HEK293 (cell line): ENCODE measurements at regions not wholly inside any gene's neighbourhood (a gene's known extent, or its start where the extent isn't known, plus 50 kb on each side); places are given as distances from the start of the nearest gene placed in this dataset.

Experiments used
- CTCF ChIA-PET: fragments of 350-600 bp; formaldehyde crosslinking; extraction: SDS; loops from one replicate; lab custom pipeline; 2021; ENCODE audit warnings: antibody characterized with exemption; lab: Yijun Ruan, JAX
- POLR2A ChIA-PET: fragments of 300-600 bp; formaldehyde crosslinking; extraction: SDS; loops from one replicate; lab custom pipeline; 2020; ENCODE audit warnings: antibody characterized with exemption, inconsistent platforms; lab: Yijun Ruan, JAX
- H3K27ac ChIP-seq: fragments of 200-500 bp; sonication (Bioruptor generic); 2 replicates; pipeline ENCODE4 v1.5.1; 2014; ENCODE audit warnings: low read depth, low read length, control low read depth, inconsistent platforms; ENCODE audit errors: extremely low read depth
- H3K36me3 ChIP-seq, 2 experiments: fragments of 200-500 bp in 1 of 2; sonication (Bioruptor generic) in 1 of 2; 1 replicate in 1 of 2; 2 replicates in 1 of 2; pipeline ENCODE4 v1.5.1; 2014 to 2017; ENCODE audit warnings: inconsistent platforms in 2 of 2, low read length in 2 of 2; ENCODE audit not compliant: control insufficient read depth in 2 of 2, insufficient read depth in 1 of 2
- H3K4me1 ChIP-seq: fragments of 200-500 bp; sonication (Bioruptor generic); 2 replicates; pipeline ENCODE4 v1.5.1; 2014; ENCODE audit warnings: mild to moderate bottlenecking, low read length, inconsistent platforms; ENCODE audit not compliant: control insufficient read depth, insufficient read depth
- H3K4me3 ChIP-seq: 2 replicates; pipeline ENCODE4 v1.5.1; 2011; ENCODE audit warnings: low read depth, mild to moderate bottlenecking, control low read depth, low read length, moderate library complexity
- H3K9me3 ChIP-seq: fragments of 200-500 bp; sonication (Bioruptor generic); 2 replicates; pipeline ENCODE4 v1.5.1; 2014; ENCODE audit warnings: low read depth, low read length, inconsistent platforms; ENCODE audit not compliant: control insufficient read depth, insufficient read depth
- EGR2 ChIP-seq: fragments of 450-650 bp; formaldehyde crosslinking; IDR thresholded peaks from 2 replicates; pipeline ENCODE4 v1.5.1; 2016; ENCODE audit warnings: low read depth, missing biosample characterization, missing genetic modification characterization
- GLIS2 ChIP-seq: fragments of 450-650 bp; formaldehyde crosslinking; IDR thresholded peaks from 2 replicates; pipeline ENCODE4 v1.5.1; 2016; ENCODE audit warnings: missing biosample characterization, missing genetic modification characterization
- HOXD13 ChIP-seq: sonication (generic); formaldehyde crosslinking; IDR thresholded peaks from 2 replicates; pipeline ENCODE4 v1.8.0; 2022; ENCODE audit warnings: missing genetic modification reagents, borderline replicate concordance
- MZF1 ChIP-seq: fragments of 450-650 bp; formaldehyde crosslinking; IDR thresholded peaks from 2 replicates; pipeline ENCODE4 v1.5.1; 2017; ENCODE audit warnings: missing biosample characterization, missing genetic modification characterization, borderline replicate concordance
- PRDM1 ChIP-seq: fragments of 450-650 bp; formaldehyde crosslinking; IDR thresholded peaks from 2 replicates; pipeline ENCODE4; 2016; ENCODE audit warnings: missing biosample characterization, missing genetic modification characterization
- TCF7L2 ChIP-seq: IDR thresholded peaks from 2 replicates; pipeline ENCODE4 v1.6.1; 2011; ENCODE audit warnings: low read depth, mild to moderate bottlenecking, inconsistent platforms, low read length, moderate library complexity, borderline replicate concordance
- TRIM28 ChIP-seq: IDR thresholded peaks from 2 replicates; pipeline ENCODE4 v1.6.1; 2011; ENCODE audit warnings: low read length, control low read depth, borderline replicate concordance
- ZFHX2 ChIP-seq: fragments of 450-650 bp; formaldehyde crosslinking; conservative IDR thresholded peaks from 2 replicates; pipeline ENCODE4 v1.5.1; 2016; ENCODE audit warnings: missing biosample characterization, missing genetic modification characterization
- ZNF274 ChIP-seq, 2 experiments: fragments of 200-500 bp in 1 of 2; fragments of 450-650 bp in 1 of 2; sonication (Bioruptor generic) in 1 of 2; formaldehyde crosslinking in 1 of 2; IDR thresholded peaks; 2 replicates each; pipeline versions ENCODE4 v1.5.1 to v1.6.1; 2014 to 2016; ENCODE audit warnings: borderline replicate concordance in 1 of 2, inconsistent platforms in 1 of 2, low read length in 1 of 2, missing biosample characterization in 1 of 2, missing genetic modification characterization in 1 of 2
- ZNF302 ChIP-seq: fragments of 450-650 bp; formaldehyde crosslinking; IDR thresholded peaks from 2 replicates; pipeline ENCODE4 v1.5.1; 2016; ENCODE audit warnings: missing biosample characterization, missing genetic modification characterization, low read depth
- ZNF350 ChIP-seq: fragments of 450-650 bp; formaldehyde crosslinking; IDR thresholded peaks from 2 replicates; pipeline ENCODE4 v1.5.0; 2017; ENCODE audit warnings: missing biosample characterization, mild to moderate bottlenecking, missing genetic modification characterization
- ZNF354C ChIP-seq: fragments of 450-650 bp; formaldehyde crosslinking; IDR thresholded peaks from 2 replicates; pipeline ENCODE4 v1.5.1; 2016; ENCODE audit warnings: missing biosample characterization, missing genetic modification characterization, low read depth, borderline replicate concordance
- ZNF521 ChIP-seq: fragments of 450-650 bp; formaldehyde crosslinking; IDR thresholded peaks from 2 replicates; pipeline ENCODE4 v1.5.1; 2017; ENCODE audit warnings: missing biosample characterization, mild to moderate bottlenecking, missing genetic modification characterization
- ZNF596 ChIP-seq: fragments of 450-650 bp; IDR thresholded peaks from 2 replicates; pipeline ENCODE4 v1.5.0; 2018; ENCODE audit warnings: missing biosample characterization, mild to moderate bottlenecking, missing genetic modification characterization, moderate library complexity
- ZNF768 ChIP-seq: fragments of 450-650 bp; formaldehyde crosslinking; IDR thresholded peaks from 2 replicates; pipeline ENCODE4 v1.5.1; 2018; ENCODE audit warnings: missing biosample characterization, mild to moderate bottlenecking, missing genetic modification characterization
- ZNF837 ChIP-seq: fragments of 450-650 bp; formaldehyde crosslinking; IDR thresholded peaks from 2 replicates; pipeline ENCODE4 v1.5.1; 2016; ENCODE audit warnings: missing biosample characterization, missing genetic modification characterization
- TF ChIP-seq, protein P1 (sequence below): fragments of 450-650 bp; formaldehyde crosslinking; IDR thresholded peaks from 2 replicates; pipeline ENCODE4 v1.5.0; 2017; ENCODE audit warnings: missing biosample characterization, missing genetic modification characterization, borderline replicate concordance
- TF ChIP-seq, protein P2 (sequence below): fragments of 450-650 bp; formaldehyde crosslinking; IDR thresholded peaks from 2 replicates; pipeline ENCODE4 v1.5.1; 2016; ENCODE audit warnings: missing biosample characterization, missing genetic modification characterization
- TF ChIP-seq, protein P3 (sequence below): fragments of 450-650 bp; IDR thresholded peaks from 2 replicates; pipeline ENCODE4 v1.5.1; 2018; ENCODE audit warnings: missing biosample characterization, missing genetic modification characterization

DNA sequence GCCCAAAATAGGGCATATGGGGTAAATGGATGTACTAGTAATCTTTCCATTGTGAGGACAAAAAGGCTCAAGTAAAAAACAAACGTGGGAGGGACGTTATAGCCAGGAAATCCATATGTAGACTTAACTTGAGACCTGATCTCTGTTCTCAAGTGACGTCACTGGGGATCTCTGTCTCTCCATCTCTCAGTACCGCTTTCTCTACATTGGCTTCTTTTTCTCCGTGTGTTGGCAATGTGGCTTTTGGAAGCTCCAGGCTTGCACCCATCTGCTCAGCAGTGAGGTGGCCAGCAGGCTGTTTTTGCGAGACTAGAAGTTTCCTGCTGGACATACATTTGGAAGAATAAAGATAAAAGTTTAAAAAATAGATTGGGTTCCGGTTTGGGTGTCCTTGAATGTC is 66.0 kb upstream of the NRXN3 start (continued):
- TF ChIP-seq ZNF354C (tag by site-specific recombination) (no peak), ZNF350 (tag by site-specific recombination) (no peak), MZF1 (tag by site-specific recombination) (no peak)

DNA sequence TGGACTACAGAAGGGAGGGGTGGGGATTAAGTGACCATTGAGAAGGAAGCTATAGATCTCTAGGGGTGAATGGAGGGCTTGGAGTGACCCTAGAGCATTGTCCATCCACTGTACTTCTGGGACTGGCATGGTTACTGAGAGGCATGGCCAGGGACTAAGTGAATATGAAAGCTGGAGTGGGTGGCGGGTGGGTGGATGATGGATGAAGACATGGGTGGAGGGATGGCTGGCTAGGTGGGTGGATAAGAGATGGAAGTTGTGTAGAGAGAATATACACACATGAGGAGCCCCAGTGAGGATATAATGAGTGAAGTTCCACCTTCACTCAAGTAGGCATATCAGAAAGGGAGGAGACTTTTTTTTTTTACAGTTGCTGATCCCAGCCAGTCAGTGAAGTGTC is 65.5 kb upstream of the NRXN3 start:
- TF ChIP-seq EGR2 (tag by site-specific recombination) (peak; percentile 75), ZFHX2 (tag by site-specific recombination) (peak; percentile 69), ZNF768 (tag by site-specific recombination) (no peak), ZNF274 (IDR thresholded peaks at IDR 0.05; ENCODE audit: low read length) (no peak), ZNF274 (tag by site-specific recombination; IDR thresholded peaks at IDR 0.05; ENCODE audit: borderline replicate concordance) (no peak)
- TF ChIP-seq, protein P1, sequence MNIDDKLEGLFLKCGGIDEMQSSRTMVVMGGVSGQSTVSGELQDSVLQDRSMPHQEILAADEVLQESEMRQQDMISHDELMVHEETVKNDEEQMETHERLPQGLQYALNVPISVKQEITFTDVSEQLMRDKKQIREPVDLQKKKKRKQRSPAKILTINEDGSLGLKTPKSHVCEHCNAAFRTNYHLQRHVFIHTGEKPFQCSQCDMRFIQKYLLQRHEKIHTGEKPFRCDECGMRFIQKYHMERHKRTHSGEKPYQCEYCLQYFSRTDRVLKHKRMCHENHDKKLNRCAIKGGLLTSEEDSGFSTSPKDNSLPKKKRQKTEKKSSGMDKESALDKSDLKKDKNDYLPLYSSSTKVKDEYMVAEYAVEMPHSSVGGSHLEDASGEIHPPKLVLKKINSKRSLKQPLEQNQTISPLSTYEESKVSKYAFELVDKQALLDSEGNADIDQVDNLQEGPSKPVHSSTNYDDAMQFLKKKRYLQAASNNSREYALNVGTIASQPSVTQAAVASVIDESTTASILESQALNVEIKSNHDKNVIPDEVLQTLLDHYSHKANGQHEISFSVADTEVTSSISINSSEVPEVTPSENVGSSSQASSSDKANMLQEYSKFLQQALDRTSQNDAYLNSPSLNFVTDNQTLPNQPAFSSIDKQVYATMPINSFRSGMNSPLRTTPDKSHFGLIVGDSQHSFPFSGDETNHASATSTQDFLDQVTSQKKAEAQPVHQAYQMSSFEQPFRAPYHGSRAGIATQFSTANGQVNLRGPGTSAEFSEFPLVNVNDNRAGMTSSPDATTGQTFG = no peak
- TF ChIP-seq, all 188 proteins: peak for 2
- Histone ChIP-seq H3K36me3 (no peaks in the 10 kb centered on the region), H3K4me1 (no peaks in the 10 kb centered on the region), H3K4me3 (no peak overlapping the region), H3K9me3 (no peaks in the 10 kb centered on the region), H3K27ac (no peak overlapping the region)
- POLR2A ChIA-PET = no interaction called here
- CTCF ChIA-PET = no interaction called here

DNA sequence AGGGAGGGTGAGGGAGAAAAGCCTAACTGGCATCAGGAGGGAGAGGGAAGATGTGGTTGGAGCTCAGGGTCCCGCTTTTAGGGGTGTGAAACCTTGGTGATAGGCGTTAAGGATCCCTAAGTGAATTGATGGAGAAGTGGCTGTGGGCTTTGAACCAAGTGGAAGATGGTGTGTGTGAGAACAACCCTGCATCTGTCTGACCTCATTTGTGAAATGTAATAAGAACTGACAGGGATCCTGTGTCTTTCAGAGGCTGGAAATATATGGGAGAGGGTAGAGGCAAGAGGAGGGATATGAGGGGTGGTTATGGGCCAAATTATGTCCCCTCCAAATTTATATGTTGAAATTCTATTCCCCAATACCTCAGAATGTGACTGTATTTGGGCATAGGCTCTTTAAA is 63.8 kb upstream of the NRXN3 start:
- H3K9me3 ChIP-seq = no peaks in the 10 kb centered on the region
- no peaks in the 10 kb centered on the region for H3K4me1 ChIP-seq
- TF ChIP-seq ZNF521 (tag by site-specific recombination) = no peak
- TF ChIP-seq, protein P2, sequence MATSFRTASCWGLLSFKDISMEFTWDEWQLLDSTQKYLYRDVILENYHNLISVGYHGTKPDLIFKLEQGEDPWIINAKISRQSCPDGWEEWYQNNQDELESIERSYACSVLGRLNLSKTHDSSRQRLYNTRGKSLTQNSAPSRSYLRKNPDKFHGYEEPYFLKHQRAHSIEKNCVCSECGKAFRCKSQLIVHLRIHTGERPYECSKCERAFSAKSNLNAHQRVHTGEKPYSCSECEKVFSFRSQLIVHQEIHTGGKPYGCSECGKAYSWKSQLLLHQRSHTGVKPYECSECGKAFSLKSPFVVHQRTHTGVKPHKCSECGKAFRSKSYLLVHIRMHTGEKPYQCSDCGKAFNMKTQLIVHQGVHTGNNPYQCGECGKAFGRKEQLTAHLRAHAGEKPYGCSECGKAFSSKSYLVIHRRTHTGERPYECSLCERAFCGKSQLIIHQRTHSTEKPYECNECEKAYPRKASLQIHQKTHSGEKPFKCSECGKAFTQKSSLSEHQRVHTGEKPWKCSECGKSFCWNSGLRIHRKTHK (tag by site-specific recombination) = no peak
- no peak for TF ChIP-seq ZNF837 (tag by site-specific recombination)
- TF ChIP-seq TRIM28 = no peak
- no peak for TF ChIP-seq PRDM1 (tag by site-specific recombination)
- TF ChIP-seq, protein P3, sequence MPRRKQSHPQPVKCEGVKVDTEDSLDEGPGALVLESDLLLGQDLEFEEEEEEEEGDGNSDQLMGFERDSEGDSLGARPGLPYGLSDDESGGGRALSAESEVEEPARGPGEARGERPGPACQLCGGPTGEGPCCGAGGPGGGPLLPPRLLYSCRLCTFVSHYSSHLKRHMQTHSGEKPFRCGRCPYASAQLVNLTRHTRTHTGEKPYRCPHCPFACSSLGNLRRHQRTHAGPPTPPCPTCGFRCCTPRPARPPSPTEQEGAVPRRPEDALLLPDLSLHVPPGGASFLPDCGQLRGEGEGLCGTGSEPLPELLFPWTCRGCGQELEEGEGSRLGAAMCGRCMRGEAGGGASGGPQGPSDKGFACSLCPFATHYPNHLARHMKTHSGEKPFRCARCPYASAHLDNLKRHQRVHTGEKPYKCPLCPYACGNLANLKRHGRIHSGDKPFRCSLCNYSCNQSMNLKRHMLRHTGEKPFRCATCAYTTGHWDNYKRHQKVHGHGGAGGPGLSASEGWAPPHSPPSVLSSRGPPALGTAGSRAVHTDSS = no peak
- TF ChIP-seq ZNF302 (tag by site-specific recombination) = no peak
- no peak for TF ChIP-seq TCF7L2
- no peak for TF ChIP-seq HOXD13
- no peak for TF ChIP-seq ZNF596 (tag by site-specific recombination)
- no peak for TF ChIP-seq GLIS2 (tag by site-specific recombination)
- ChIA-PET POLR2A (no interaction called here), CTCF (no interaction called here)
- no peaks in the 10 kb centered on the region for H3K36me3 ChIP-seq
- no peak overlapping the region for H3K27ac ChIP-seq
- no peak overlapping the region for H3K4me3 ChIP-seq
